ENCODE measurements at regions not wholly inside any gene's neighbourhood (a gene's known extent, or its start where the extent isn't known, plus 50 kb on each side); places are given as distances from the start of the nearest gene placed in this dataset.
"Not testable (repeated sequence)": the region's sequence is repeated elsewhere in the genome, so short reads cannot be mapped to it uniquely, and the experiment has no call there.

GRCh38 chr22:19599626-19600243, 75.5 kb upstream of the CLDN5 start:
- no peak for TF ChIP-seq CTCF (IDR thresholded peaks at IDR 0.05; ENCODE audit: low read depth, low read length, missing control alignments)
- no peak overlapping the region for H3K4me3 ChIP-seq (replicated peaks; ENCODE audit: low read depth, low read length)
- DNase-seq (ENCODE audit: extremely low read depth, low read depth) = no peak

GRCh38 chr22:19603346-19603745, 79.1 kb upstream of the CLDN5 start:
- not testable (repeated sequence) for H3K4me3 ChIP-seq (replicated peaks; ENCODE audit: low read depth, low read length); DNase-seq (ENCODE audit: extremely low read depth, low read depth)

GRCh38 chr22:19603767-19604166, 79.6 kb upstream of the CLDN5 start:
- no peak for TF ChIP-seq CTCF (IDR thresholded peaks at IDR 0.05; ENCODE audit: low read depth, low read length, missing control alignments)
- no peak for DNase-seq (ENCODE audit: extremely low read depth, low read depth)
- no peak overlapping the region for H3K4me3 ChIP-seq (replicated peaks; ENCODE audit: low read depth, low read length)

GRCh38 chr22:19604711-19605268, 80.6 kb upstream of the CLDN5 start:
- no peak for TF ChIP-seq CTCF (IDR thresholded peaks at IDR 0.05; ENCODE audit: low read depth, low read length, missing control alignments)
- DNase-seq (ENCODE audit: extremely low read depth, low read depth) = no peak
- H3K4me3 ChIP-seq (replicated peaks; ENCODE audit: low read depth, low read length) = no peak overlapping the region

GRCh38 chr22:19605508-19606331, 81.5 kb upstream of the CLDN5 start:
- TF ChIP-seq CTCF (IDR thresholded peaks at IDR 0.05; ENCODE audit: low read depth, low read length, missing control alignments) = no peak
- H3K4me3 ChIP-seq (replicated peaks; ENCODE audit: low read depth, low read length) = no peak overlapping the region
- no peak for DNase-seq (ENCODE audit: extremely low read depth, low read depth)

GRCh38 chr22:19606332-19607191, 82.4 kb upstream of the CLDN5 start:
- no peak for TF ChIP-seq CTCF (IDR thresholded peaks at IDR 0.05; ENCODE audit: low read depth, low read length, missing control alignments)
- no peak for DNase-seq (ENCODE audit: extremely low read depth, low read depth)
- no peak overlapping the region for H3K4me3 ChIP-seq (replicated peaks; ENCODE audit: low read depth, low read length)
